H9 (cell line): ENCODE measurements at regions not wholly inside any gene's neighbourhood (a gene's known extent, or its start where the extent isn't known, plus 50 kb on each side); places are given as distances from the start of the nearest gene placed in this dataset.

Experiments used
- DNase-seq: peaks from one replicate; pipeline ENCODE4 v3.0.0-alpha.2; 2017
- H2AFZ ChIP-seq: one replicate; pipeline ENCODE4 v1.6.1; 2013; ENCODE audit warnings: mild to moderate bottlenecking, low read length, control low read depth, moderate library complexity
- H2AK5ac ChIP-seq: 2 replicates; pipeline ENCODE4 v1.6.1; 2013; ENCODE audit warnings: low read length, control low read depth, mixed read lengths; ENCODE audit not compliant: insufficient read length
- H2BK120ac ChIP-seq: one replicate; pipeline ENCODE4 v1.6.1; 2013; ENCODE audit warnings: low read depth, mild to moderate bottlenecking, low read length, control low read depth, inconsistent platforms; ENCODE audit not compliant: poor library complexity, severe bottlenecking
- H2BK12ac ChIP-seq: 2 replicates; pipeline ENCODE4 v1.6.1; 2013; ENCODE audit warnings: low read length, control low read depth, mixed read lengths, low read depth; ENCODE audit not compliant: insufficient read length
- H2BK15ac ChIP-seq: 2 replicates; pipeline ENCODE4 v1.6.1; 2013; ENCODE audit warnings: low read depth, low read length, control low read depth
- H2BK20ac ChIP-seq: one replicate; pipeline ENCODE4 v1.6.1; 2013; ENCODE audit warnings: low read depth, mild to moderate bottlenecking, low read length, control low read depth, inconsistent platforms; ENCODE audit not compliant: poor library complexity, severe bottlenecking
- H2BK5ac ChIP-seq: 2 replicates; pipeline ENCODE4 v1.6.1; 2013; ENCODE audit warnings: low read length, control low read depth, mixed read lengths; ENCODE audit not compliant: insufficient read length
- H3K14ac ChIP-seq: 2 replicates; pipeline ENCODE4 v1.6.1; 2013; ENCODE audit warnings: low read length, control low read depth; ENCODE audit not compliant: insufficient read depth
- H3K18ac ChIP-seq: 2 replicates; pipeline ENCODE4 v1.6.1; 2013; ENCODE audit warnings: low read depth, mild to moderate bottlenecking, mixed read lengths, low read length, control low read depth; ENCODE audit not compliant: insufficient read length
- H3K23ac ChIP-seq: 2 replicates; pipeline ENCODE4 v1.6.1; 2013; ENCODE audit warnings: low read length, control low read depth, mixed read lengths, low read depth; ENCODE audit not compliant: insufficient read length
- H3K23me2 ChIP-seq: 2 replicates; pipeline ENCODE4 v1.6.1; 2013; ENCODE audit warnings: low read depth, mild to moderate bottlenecking, mixed read lengths, low read length, control low read depth; ENCODE audit not compliant: insufficient read length, poor library complexity, severe bottlenecking
- H3K27ac ChIP-seq: 2 replicates; pipeline ENCODE4 v1.5.1; 2013; ENCODE audit warnings: low read length, control low read depth, mixed read lengths, low read depth; ENCODE audit not compliant: insufficient read length
- H3K27me3 ChIP-seq: 2 replicates; pipeline ENCODE4 v1.6.1; 2013; ENCODE audit warnings: low read length, control low read depth, inconsistent platforms; ENCODE audit not compliant: insufficient read depth
- H3K4ac ChIP-seq: 2 replicates; pipeline ENCODE4 v1.6.1; 2013; ENCODE audit warnings: low read depth, mild to moderate bottlenecking, control low read depth, inconsistent platforms, low read length, moderate library complexity
- H3K4me1 ChIP-seq: 2 replicates; pipeline ENCODE4 v1.6.1; 2013; ENCODE audit warnings: low read length, control low read depth, inconsistent platforms; ENCODE audit not compliant: insufficient read depth
- H3K4me2 ChIP-seq: 2 replicates; pipeline ENCODE4 v1.6.1; 2013; ENCODE audit warnings: low read length, control low read depth, mixed read lengths; ENCODE audit not compliant: insufficient read length, insufficient read depth
- H3K56ac ChIP-seq: 2 replicates; pipeline ENCODE4 v1.6.1; 2013; ENCODE audit warnings: low read depth, mild to moderate bottlenecking, mixed read lengths, low read length, control low read depth; ENCODE audit not compliant: insufficient read length
- H3K79me1 ChIP-seq: 2 replicates; pipeline ENCODE4 v1.6.1; 2013; ENCODE audit warnings: low read depth, mild to moderate bottlenecking, moderate library complexity, low read length, control low read depth, inconsistent platforms; ENCODE audit not compliant: insufficient read depth, poor library complexity, severe bottlenecking
- H3K79me2 ChIP-seq: 2 replicates; pipeline ENCODE4 v1.6.1; 2013; ENCODE audit warnings: low read length, control low read depth, inconsistent platforms; ENCODE audit not compliant: insufficient read depth
- H3K9ac ChIP-seq: 2 replicates; pipeline ENCODE4 v1.6.1; 2013; ENCODE audit warnings: low read length, control low read depth, mixed read lengths; ENCODE audit not compliant: insufficient read length; ENCODE audit errors: extremely low read depth
- H3K9me3 ChIP-seq: one replicate; pipeline ENCODE4 v1.6.1; 2013; ENCODE audit warnings: low read depth, low read length, inconsistent platforms; ENCODE audit not compliant: control insufficient read depth
- H3T11ph ChIP-seq: one replicate; pipeline ENCODE4 v1.6.1; 2013; ENCODE audit warnings: mild to moderate bottlenecking, low read length, control low read depth, inconsistent platforms
- H4K20me1 ChIP-seq: one replicate; pipeline ENCODE4 v1.6.1; 2013; ENCODE audit not compliant: control insufficient read depth, insufficient read length, insufficient read depth
- H4K5ac ChIP-seq: 2 replicates; pipeline ENCODE4 v1.6.1; 2013; ENCODE audit warnings: low read depth, mild to moderate bottlenecking, mixed read lengths, low read length, control low read depth; ENCODE audit not compliant: insufficient read length
- H4K8ac ChIP-seq: replicated peaks from 2 replicates; pipeline ENCODE4 v1.6.1; 2013; ENCODE audit warnings: low read length, control low read depth, mixed read lengths, low read depth; ENCODE audit not compliant: insufficient read length
- H4K91ac ChIP-seq: 2 replicates; pipeline ENCODE4 v1.6.1; 2013; ENCODE audit warnings: low read depth, mild to moderate bottlenecking, moderate library complexity, mixed read lengths, low read length, control low read depth; ENCODE audit not compliant: insufficient read length
- H3K27ac Mint-ChIP-seq, 3 experiments: 2 replicates in 2 of 3; 3 replicates in 1 of 3; pipeline ENCODE4 v1.8.0; 2020 to 2021; ENCODE audit warnings: mixed read lengths in 3 of 3, mild to moderate bottlenecking in 1 of 3, moderate library complexity in 1 of 3
- H3K27me3 Mint-ChIP-seq: 2 replicates; pipeline ENCODE4 v1.8.0; 2021; ENCODE audit warnings: low read depth, mild to moderate bottlenecking, moderate library complexity, mixed read lengths
- H3K36me3 Mint-ChIP-seq, 3 experiments: 2 replicates in 2 of 3; 3 replicates in 1 of 3; pipeline ENCODE4 v1.8.0; 2020 to 2021; ENCODE audit warnings: low read depth in 3 of 3, mixed read lengths in 3 of 3; ENCODE audit not compliant: insufficient read depth in 1 of 3
- H3K4me1 Mint-ChIP-seq, 2 experiments: 2 replicates each; pipeline ENCODE4 v1.8.0; 2020; ENCODE audit warnings: mixed read lengths in 2 of 2
- H3K4me3 Mint-ChIP-seq, 2 experiments: 2 replicates in 1 of 2; 3 replicates in 1 of 2; pipeline ENCODE4 v1.8.0; 2020 to 2021; ENCODE audit warnings: mild to moderate bottlenecking in 2 of 2, mixed read lengths in 2 of 2, moderate library complexity in 1 of 2
- H3K9me3 Mint-ChIP-seq, 2 experiments: 2 replicates in 1 of 2; 3 replicates in 1 of 2; pipeline ENCODE4 v1.8.0; 2020; ENCODE audit warnings: mild to moderate bottlenecking in 2 of 2, mixed read lengths in 2 of 2, moderate library complexity in 1 of 2
- CTCF ChIP-seq: fragments of 200-600 bp; sonication (generic); conservative IDR thresholded peaks from 3 replicates; pipeline ENCODE4 v1.8.0; 2021; ENCODE audit warnings: antibody characterized with exemption, mild to moderate bottlenecking
- WGBS: extraction: QIAGEN DNeasy Blood & Tissue Kit; methylation state at CpG from one replicate; pipeline ENCODE4 v1.1.7; 2013; ENCODE audit warnings: missing lambda C conversion rate, low lambda C conversion rate, mixed read lengths; ENCODE audit not compliant: insufficient read length; ENCODE audit errors: extremely low coverage; 5-methylcytosine and 5-hydroxymethylcytosine counted together

- H3K4me1 Mint-ChIP-seq = no peaks in the 10 kb centered on the region
- H2BK120ac ChIP-seq = no peak overlapping the region
Measured at GRCh38 chr10:10833955-10834354, 183.7 kb upstream of the CELF2 start.

More at GRCh38 chr10:10833955-10834354, 183.7 kb upstream of the CELF2 start:
- H3K14ac ChIP-seq = no peak overlapping the region
- no peak overlapping the region for H3K27ac ChIP-seq
- H3K4ac ChIP-seq = no peak overlapping the region
- H3K27ac Mint-ChIP-seq = no peak overlapping the region
- TF ChIP-seq CTCF = no peak
- no peak overlapping the region for H3T11ph ChIP-seq
- no peak overlapping the region for H2AK5ac ChIP-seq
- H4K5ac ChIP-seq = no peak overlapping the region
- peaks cover 2% of the 10 kb centered on the region; the same call in 1 of the 2 replicates for H3K27me3 Mint-ChIP-seq
- H3K23ac ChIP-seq = no peak overlapping the region
- no peak overlapping the region for H3K4me2 ChIP-seq
- H3K23me2 ChIP-seq = no peaks in the 10 kb centered on the region
- no peaks in the 10 kb centered on the region; a peak in 2 of 7 replicates for H3K36me3 Mint-ChIP-seq
- H4K8ac ChIP-seq = no peak overlapping the region
- H2AFZ ChIP-seq = no peak overlapping the region
- H4K91ac ChIP-seq = no peak overlapping the region
- no peak overlapping the region for H2BK15ac ChIP-seq
- H3K9ac ChIP-seq = no peak overlapping the region
- H3K9me3 ChIP-seq = no peaks in the 10 kb centered on the region
- no peaks in the 10 kb centered on the region for H3K27me3 ChIP-seq
- H4K20me1 ChIP-seq = no peaks in the 10 kb centered on the region
- H2BK20ac ChIP-seq = no peak overlapping the region
- no peaks in the 10 kb centered on the region for H3K79me2 ChIP-seq
- no peak overlapping the region for H3K56ac ChIP-seq
- whole genome bisulfite sequencing = no CpG with 5 or more reads among the region's 6 CpGs
- DNase-seq = no peak
- no peak overlapping the region for H3K18ac ChIP-seq
- no peak overlapping the region for H2BK12ac ChIP-seq
- H3K4me3 Mint-ChIP-seq = no peak overlapping the region
- no peak overlapping the region for H2BK5ac ChIP-seq
- peaks cover 0 to 4% of the 10 kb centered on the region in 2 experiments; a peak in 3 of 5 replicates for H3K9me3 Mint-ChIP-seq
- H3K79me1 ChIP-seq = no peaks in the 10 kb centered on the region
- no peaks in the 10 kb centered on the region for H3K4me1 ChIP-seq
